NCI-H1105 treated with DMSO at 0.1 percent for 48 hours (cell line): ENCODE measurements at regions not wholly inside any gene's neighbourhood (a gene's known extent, or its start where the extent isn't known, plus 50 kb on each side); places are given as distances from the start of the nearest gene placed in this dataset.
A peak's percentile ranks its signal among the peaks of the same experiment; 100 is the strongest.
"Not testable (repeated sequence)": the region's sequence is repeated elsewhere in the genome, so short reads cannot be mapped to it uniquely, and the experiment has no call there.

Experiments
- DNase-seq: peaks from one replicate; lab custom pipeline; 2025; lab: John Stamatoyannopoulos, UW

GRCh38 chr17:63258785-63259184, 187.3 kb downstream of the CYB561 start:
- DNase-seq, result no peak

GRCh38 chr17:63262751-63263476, 183.2 kb downstream of the CYB561 start:
- DNase-seq, result no peak

- DNase-seq, result no peak
These were observed 180.6 kb downstream of the CYB561 start for GRCh38 chr17:63265526-63265925.

GRCh38 chr17:63267846-63268245, 178.3 kb downstream of the CYB561 start:
- no peak for DNase-seq

GRCh38 chr17:63268827-63269226, 177.3 kb downstream of the CYB561 start:
- DNase-seq, result no peak

GRCh38 chr17:63270610-63271009, 175.5 kb downstream of the CYB561 start:
- DNase-seq, result no peak

GRCh38 chr17:63274146-63274545, 172.0 kb downstream of the CYB561 start:
- no peak for DNase-seq

GRCh38 chr17:63275318-63275970, 170.7 kb downstream of the CYB561 start:
- DNase-seq, result no peak

- no peak for DNase-seq
These were observed 169.9 kb downstream of the CYB561 start for GRCh38 chr17:63275971-63276745.

- no peak for DNase-seq
These were observed 169.3 kb downstream of the CYB561 start for GRCh38 chr17:63276821-63277220.

- DNase-seq, result no peak
These were observed 168.5 kb downstream of the CYB561 start for GRCh38 chr17:63277629-63278028.

GRCh38 chr17:63278728-63279442, 167.2 kb downstream of the CYB561 start:
- DNase-seq, result no peak

GRCh38 chr17:63279498-63280230, 166.4 kb downstream of the CYB561 start:
- DNase-seq, result no peak

GRCh38 chr17:63282455-63282854, 163.7 kb downstream of the CYB561 start:
- no peak for DNase-seq

- no peak for DNase-seq
These were observed 160.6 kb downstream of the CYB561 start for GRCh38 chr17:63285551-63285950.

GRCh38 chr17:63286254-63286653, 159.9 kb downstream of the CYB561 start:
- DNase-seq, result no peak

- DNase-seq, result not testable (repeated sequence)
These were observed 159.1 kb downstream of the CYB561 start for GRCh38 chr17:63287006-63287405.

GRCh38 chr17:63289931-63290330, 156.2 kb downstream of the CYB561 start:
- DNase-seq, result no peak

GRCh38 chr17:63290351-63290750, 155.8 kb downstream of the CYB561 start:
- DNase-seq, result no peak

- DNase-seq, result peak; percentile 45
These were observed 155.3 kb downstream of the CYB561 start for GRCh38 chr17:63290784-63291183.

GRCh38 chr17:63291258-63291657, 154.8 kb downstream of the CYB561 start:
- no peak for DNase-seq

GRCh38 chr17:63292421-63292820, 153.7 kb downstream of the CYB561 start:
- DNase-seq, result no peak
